Eye (tissue), 1 donor: ENCODE measurements at regions not wholly inside any gene's neighbourhood (a gene's known extent, or its start where the extent isn't known, plus 50 kb on each side); places are given as distances from the start of the nearest gene placed in this dataset.

Experiments
- DNase-seq: peaks from one replicate; pipeline ENCODE4 v3.0.0-alpha.2; 2015

GRCh38 chr10:3224241-3224640, 51.7 kb upstream of the PITRM1 start:
- DNase-seq: no peak

GRCh38 chr10:3222626-3223025, 50.0 kb upstream of the PITRM1 start:
- no peak for DNase-seq
